ENCODE measurements at regions not wholly inside any gene's neighbourhood (a gene's known extent, or its start where the extent isn't known, plus 50 kb on each side); places are given as distances from the start of the nearest gene placed in this dataset.

DNA sequence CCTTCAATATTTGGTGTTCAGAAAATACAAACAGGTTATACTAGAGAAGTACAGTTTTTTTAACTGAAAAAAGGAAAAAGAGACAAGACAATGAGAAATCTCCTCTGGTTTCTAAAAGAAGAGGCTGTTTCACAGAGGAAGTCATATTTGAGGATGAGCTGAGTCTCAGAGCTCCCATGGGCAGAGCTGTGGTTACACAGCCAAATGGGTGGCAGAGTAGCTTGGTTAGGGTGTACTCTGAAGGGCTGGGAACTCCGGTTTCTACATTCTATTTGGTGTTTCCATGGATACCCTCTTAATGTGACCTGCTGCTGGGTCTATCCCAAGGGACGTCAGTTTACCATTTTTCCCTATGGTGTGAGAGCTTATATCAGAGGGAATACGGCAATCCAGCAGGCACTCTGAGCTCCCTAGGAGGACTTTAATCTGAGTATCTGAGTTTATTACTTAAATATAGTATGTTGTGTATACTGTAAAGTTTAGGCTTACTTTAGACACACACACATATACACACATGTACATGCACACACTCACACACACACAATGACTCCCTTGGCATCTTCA is 74.2 kb downstream of the CYRIA start:
- Histone ChIP-seq H3K4me1 (ENCODE audit: insufficient read depth, low read length, poor library complexity, severe bottlenecking) (no peaks in the 10 kb centered on the region), H3K9me3 (ENCODE audit: insufficient read depth, low read depth, low read length) (no peaks in the 10 kb centered on the region), H3K9ac (ENCODE audit: low read depth, low read length, poor library complexity, severe bottlenecking) (no peak overlapping the region), H3K4me3 (ENCODE audit: low read length, poor library complexity, severe bottlenecking) (no peak overlapping the region), H3K9me2 (replicated peaks; ENCODE audit: low read depth, low read length) (no peaks in the 10 kb centered on the region), H3K4me2 (ENCODE audit: low read depth, low read length, poor library complexity, severe bottlenecking) (no peak overlapping the region), H3F3A (ENCODE audit: low read depth) (no peaks in the 10 kb centered on the region), H2AFZ (ENCODE audit: low read length) (no peak overlapping the region), H3K36me3 (ENCODE audit: insufficient read depth, low read length) (no peaks in the 10 kb centered on the region), H4K20me1 (ENCODE audit: insufficient read depth, low read length, poor library complexity, severe bottlenecking) (no peaks in the 10 kb centered on the region), H3K27me3 (ENCODE audit: insufficient read depth, low read length, poor library complexity, severe bottlenecking) (no peaks in the 10 kb centered on the region), H3K79me2 (ENCODE audit: insufficient read depth, low read length) (no peaks in the 10 kb centered on the region)
- no peak for TF ChIP-seq EZH2phosphoT487 (IDR thresholded peaks at IDR 0.05; ENCODE audit: borderline replicate concordance)
- TF ChIP-seq, protein P1, sequence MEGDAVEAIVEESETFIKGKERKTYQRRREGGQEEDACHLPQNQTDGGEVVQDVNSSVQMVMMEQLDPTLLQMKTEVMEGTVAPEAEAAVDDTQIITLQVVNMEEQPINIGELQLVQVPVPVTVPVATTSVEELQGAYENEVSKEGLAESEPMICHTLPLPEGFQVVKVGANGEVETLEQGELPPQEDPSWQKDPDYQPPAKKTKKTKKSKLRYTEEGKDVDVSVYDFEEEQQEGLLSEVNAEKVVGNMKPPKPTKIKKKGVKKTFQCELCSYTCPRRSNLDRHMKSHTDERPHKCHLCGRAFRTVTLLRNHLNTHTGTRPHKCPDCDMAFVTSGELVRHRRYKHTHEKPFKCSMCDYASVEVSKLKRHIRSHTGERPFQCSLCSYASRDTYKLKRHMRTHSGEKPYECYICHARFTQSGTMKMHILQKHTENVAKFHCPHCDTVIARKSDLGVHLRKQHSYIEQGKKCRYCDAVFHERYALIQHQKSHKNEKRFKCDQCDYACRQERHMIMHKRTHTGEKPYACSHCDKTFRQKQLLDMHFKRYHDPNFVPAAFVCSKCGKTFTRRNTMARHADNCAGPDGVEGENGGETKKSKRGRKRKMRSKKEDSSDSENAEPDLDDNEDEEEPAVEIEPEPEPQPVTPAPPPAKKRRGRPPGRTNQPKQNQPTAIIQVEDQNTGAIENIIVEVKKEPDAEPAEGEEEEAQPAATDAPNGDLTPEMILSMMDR (conservative IDR thresholded peaks at IDR 0.05; ENCODE audit: low read length) = no peak

DNA sequence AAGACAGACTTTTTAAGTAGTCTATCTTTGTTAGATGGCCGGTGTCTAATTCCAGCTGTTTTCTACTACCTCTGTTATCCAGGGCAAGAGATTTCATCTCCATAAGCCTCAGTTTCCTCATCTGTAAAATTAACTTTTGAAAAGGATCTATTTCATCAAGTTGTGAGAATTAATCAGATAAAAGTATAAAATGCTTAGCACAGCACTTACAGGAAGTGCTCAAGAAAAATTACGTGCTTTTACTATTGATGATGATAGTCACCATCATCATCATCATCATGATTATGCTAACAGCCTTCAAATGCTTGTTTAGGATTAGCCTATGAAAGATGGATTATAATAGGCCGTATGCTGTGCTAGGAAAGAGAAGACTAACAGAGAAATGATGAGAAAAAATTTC is 76.2 kb downstream of the CYRIA start:
- no peaks in the 10 kb centered on the region for H3F3A ChIP-seq (ENCODE audit: low read depth)
- H3K9ac ChIP-seq (ENCODE audit: low read depth, low read length, poor library complexity, severe bottlenecking) = no peak overlapping the region
- TF ChIP-seq, protein P1 (conservative IDR thresholded peaks at IDR 0.05; ENCODE audit: low read length) = no peak
- no peak for TF ChIP-seq EZH2phosphoT487 (IDR thresholded peaks at IDR 0.05; ENCODE audit: borderline replicate concordance)
- no peak overlapping the region for H2AFZ ChIP-seq (ENCODE audit: low read length)
- no peaks in the 10 kb centered on the region for H3K4me1 ChIP-seq (ENCODE audit: insufficient read depth, low read length, poor library complexity, severe bottlenecking)
- H3K4me3 ChIP-seq (ENCODE audit: low read length, poor library complexity, severe bottlenecking) = no peak overlapping the region
- H3K9me3 ChIP-seq (ENCODE audit: insufficient read depth, low read depth, low read length) = no peaks in the 10 kb centered on the region
- no peaks in the 10 kb centered on the region for H3K9me2 ChIP-seq (replicated peaks; ENCODE audit: low read depth, low read length)
- no peaks in the 10 kb centered on the region for H3K36me3 ChIP-seq (ENCODE audit: insufficient read depth, low read length)
- H4K20me1 ChIP-seq (ENCODE audit: insufficient read depth, low read length, poor library complexity, severe bottlenecking) = no peaks in the 10 kb centered on the region
- H3K4me2 ChIP-seq (ENCODE audit: low read depth, low read length, poor library complexity, severe bottlenecking) = no peak overlapping the region
- no peaks in the 10 kb centered on the region for H3K79me2 ChIP-seq (ENCODE audit: insufficient read depth, low read length)
- no peaks in the 10 kb centered on the region for H3K27me3 ChIP-seq (ENCODE audit: insufficient read depth, low read length, poor library complexity, severe bottlenecking)

DNA sequence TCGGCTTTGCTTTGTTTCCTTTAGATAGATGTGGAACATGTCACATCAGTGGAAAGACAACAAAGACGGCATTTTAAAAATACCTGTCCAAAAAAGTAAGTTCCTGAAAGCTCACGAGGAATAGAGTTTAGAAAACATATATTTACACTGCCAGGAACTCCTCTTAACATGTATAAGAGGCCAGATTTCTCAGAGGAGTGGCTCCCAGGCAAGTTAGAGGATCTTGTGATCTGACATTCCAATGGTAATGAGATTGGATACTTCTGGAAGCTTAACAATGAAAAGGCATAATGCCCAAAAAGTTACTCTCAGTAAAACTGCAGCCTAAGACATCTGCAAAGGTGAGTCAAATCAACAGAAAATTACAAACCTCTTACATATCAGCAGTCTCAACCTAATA is 77.1 kb downstream of the CYRIA start:
- TF ChIP-seq, protein P1 (conservative IDR thresholded peaks at IDR 0.05; ENCODE audit: low read length) = no peak
- TF ChIP-seq EZH2phosphoT487 (IDR thresholded peaks at IDR 0.05; ENCODE audit: borderline replicate concordance) = no peak
- Histone ChIP-seq H3K4me2 (ENCODE audit: low read depth, low read length, poor library complexity, severe bottlenecking) (no peak overlapping the region), H3K9me2 (replicated peaks; ENCODE audit: low read depth, low read length) (no peaks in the 10 kb centered on the region), H3F3A (ENCODE audit: low read depth) (no peaks in the 10 kb centered on the region), H3K9ac (ENCODE audit: low read depth, low read length, poor library complexity, severe bottlenecking) (no peak overlapping the region), H3K79me2 (ENCODE audit: insufficient read depth, low read length) (no peaks in the 10 kb centered on the region), H3K27me3 (ENCODE audit: insufficient read depth, low read length, poor library complexity, severe bottlenecking) (no peaks in the 10 kb centered on the region), H2AFZ (ENCODE audit: low read length) (no peak overlapping the region), H3K9me3 (ENCODE audit: insufficient read depth, low read depth, low read length) (no peaks in the 10 kb centered on the region), H3K4me3 (ENCODE audit: low read length, poor library complexity, severe bottlenecking) (no peak overlapping the region), H3K36me3 (ENCODE audit: insufficient read depth, low read length) (no peaks in the 10 kb centered on the region), H4K20me1 (ENCODE audit: insufficient read depth, low read length, poor library complexity, severe bottlenecking) (no peaks in the 10 kb centered on the region), H3K4me1 (ENCODE audit: insufficient read depth, low read length, poor library complexity, severe bottlenecking) (no peaks in the 10 kb centered on the region)
